GM13977 (cell line): ENCODE measurements at regions not wholly inside any gene's neighbourhood (a gene's known extent, or its start where the extent isn't known, plus 50 kb on each side); places are given as distances from the start of the nearest gene placed in this dataset.

ENCODE experiments used
- DNase-seq: peaks from one replicate; pipeline ENCODE4 v3.0.0; 2012; ENCODE audit warnings: low spot score
- CTCF ChIP-seq: IDR thresholded peaks from 2 replicates; pipeline ENCODE4 v1.5.1; 2012; ENCODE audit warnings: mild to moderate bottlenecking, control low read depth; ENCODE audit not compliant: insufficient read depth; ENCODE audit errors: extremely low read depth, missing control alignments
- in situ Hi-C: fragments of 300-500 bp; cut with MboI; formaldehyde crosslinking; loops from one replicate; pipeline ENCODE4 v1.12.0; 2022; ENCODE audit warnings: low sequenced_read_pairs, low pct_unique_long_range_greater_than_20kb, mixed read lengths, inconsistent platforms; ENCODE audit not compliant: unreplicated experiment

- in situ Hi-C loops, result no loop called here
- no peak for TF ChIP-seq CTCF
- DNase-seq, result no peak
Observed at GRCh38 chr7:46488607-46489006, 567.5 kb upstream of the IGFBP3 start.

- no peak for DNase-seq
- no peak for TF ChIP-seq CTCF
- in situ Hi-C loops, result no loop called here
Observed at GRCh38 chr7:46486256-46487206, 565.5 kb upstream of the IGFBP3 start.

GRCh38 chr7:46485481-46486065 lies 564.5 kb upstream of the IGFBP3 start:
- no peak for TF ChIP-seq CTCF
- in situ Hi-C loops, result no loop called here
- no peak for DNase-seq

- TF ChIP-seq CTCF, result no peak
- no peak for DNase-seq
- in situ Hi-C loops, result no loop called here
Observed at GRCh38 chr7:46484906-46485305, 563.8 kb upstream of the IGFBP3 start.

- TF ChIP-seq CTCF, result no peak
- no peak for DNase-seq
- in situ Hi-C loops, result no loop called here
Observed at GRCh38 chr7:46480619-46481018, 559.5 kb upstream of the IGFBP3 start.

- DNase-seq, result no peak
- TF ChIP-seq CTCF, result no peak
- in situ Hi-C loops, result no loop called here
Observed at GRCh38 chr7:46479680-46480079, 558.6 kb upstream of the IGFBP3 start.
